Liver (tissue), 3 donors: ENCODE measurements at regions not wholly inside any gene's neighbourhood (a gene's known extent, or its start where the extent isn't known, plus 50 kb on each side); places are given as distances from the start of the nearest gene placed in this dataset.

Source experiments
- EGR1 ChIP-seq, 2 donors: IDR thresholded peaks; 2 replicates each; pipeline ENCODE4 v1.6.1; 2016 to 2018; ENCODE audit warnings: antibody characterized with exemption in 2 of 2, low read depth in 2 of 2
- RXRA ChIP-seq, 2 donors: IDR thresholded peaks; 2 replicates each; pipeline ENCODE4 v1.6.1; 2017 to 2018; ENCODE audit warnings: antibody characterized with exemption in 2 of 2, mild to moderate bottlenecking in 1 of 2
- YY1 ChIP-seq: IDR thresholded peaks from 2 replicates; pipeline ENCODE4 v1.6.1; 2016; ENCODE audit warnings: antibody characterized with exemption, mild to moderate bottlenecking
- TF ChIP-seq, protein P1 (sequence below): fragments of 150-350 bp; IDR thresholded peaks from 2 replicates; pipeline ENCODE4 v1.5.1; 2017; ENCODE audit warnings: improper control_type of control experiment, low read depth, low read length; ENCODE audit not compliant: missing input control
- TF ChIP-seq, protein P2 (sequence below): IDR thresholded peaks from 2 replicates; pipeline ENCODE4 v1.6.1; 2016; ENCODE audit warnings: antibody characterized with exemption
- TF ChIP-seq, protein P3 (sequence below): IDR thresholded peaks from 2 replicates; pipeline ENCODE4 v1.6.1; 2016; ENCODE audit warnings: antibody characterized with exemption
- donor health status: healthy.
- donor health status: healthy.

DNA sequence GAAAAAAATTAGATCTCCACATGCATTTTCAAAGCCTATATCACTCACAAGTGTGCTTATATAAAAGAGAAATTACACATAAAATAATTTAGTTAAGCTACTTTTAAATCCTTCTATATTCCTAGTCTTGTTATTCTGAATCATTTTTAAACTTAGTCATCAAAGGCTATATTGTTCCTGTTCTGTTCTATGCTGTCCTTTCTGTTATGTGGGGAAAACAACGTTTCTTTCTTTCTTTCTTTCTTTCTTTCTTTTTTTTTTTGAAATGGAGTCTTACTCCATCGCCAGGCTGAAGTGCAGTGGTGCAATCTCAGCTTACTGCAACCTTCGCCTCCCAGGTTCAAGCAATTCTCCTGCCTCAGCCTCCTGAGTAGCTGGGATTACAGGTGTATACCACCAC, 389.2 kb upstream of the FTMT start:
- TF ChIP-seq EGR1 (IDR thresholded peaks at IDR 0.05; ENCODE audit: low read depth in 2 of 2) (no peak), YY1 (no peak), RXRA (IDR thresholded peaks at IDR 0.05) (no peak)
- TF ChIP-seq, protein P1, sequence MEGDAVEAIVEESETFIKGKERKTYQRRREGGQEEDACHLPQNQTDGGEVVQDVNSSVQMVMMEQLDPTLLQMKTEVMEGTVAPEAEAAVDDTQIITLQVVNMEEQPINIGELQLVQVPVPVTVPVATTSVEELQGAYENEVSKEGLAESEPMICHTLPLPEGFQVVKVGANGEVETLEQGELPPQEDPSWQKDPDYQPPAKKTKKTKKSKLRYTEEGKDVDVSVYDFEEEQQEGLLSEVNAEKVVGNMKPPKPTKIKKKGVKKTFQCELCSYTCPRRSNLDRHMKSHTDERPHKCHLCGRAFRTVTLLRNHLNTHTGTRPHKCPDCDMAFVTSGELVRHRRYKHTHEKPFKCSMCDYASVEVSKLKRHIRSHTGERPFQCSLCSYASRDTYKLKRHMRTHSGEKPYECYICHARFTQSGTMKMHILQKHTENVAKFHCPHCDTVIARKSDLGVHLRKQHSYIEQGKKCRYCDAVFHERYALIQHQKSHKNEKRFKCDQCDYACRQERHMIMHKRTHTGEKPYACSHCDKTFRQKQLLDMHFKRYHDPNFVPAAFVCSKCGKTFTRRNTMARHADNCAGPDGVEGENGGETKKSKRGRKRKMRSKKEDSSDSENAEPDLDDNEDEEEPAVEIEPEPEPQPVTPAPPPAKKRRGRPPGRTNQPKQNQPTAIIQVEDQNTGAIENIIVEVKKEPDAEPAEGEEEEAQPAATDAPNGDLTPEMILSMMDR = no peak
- TF ChIP-seq, protein P2, sequence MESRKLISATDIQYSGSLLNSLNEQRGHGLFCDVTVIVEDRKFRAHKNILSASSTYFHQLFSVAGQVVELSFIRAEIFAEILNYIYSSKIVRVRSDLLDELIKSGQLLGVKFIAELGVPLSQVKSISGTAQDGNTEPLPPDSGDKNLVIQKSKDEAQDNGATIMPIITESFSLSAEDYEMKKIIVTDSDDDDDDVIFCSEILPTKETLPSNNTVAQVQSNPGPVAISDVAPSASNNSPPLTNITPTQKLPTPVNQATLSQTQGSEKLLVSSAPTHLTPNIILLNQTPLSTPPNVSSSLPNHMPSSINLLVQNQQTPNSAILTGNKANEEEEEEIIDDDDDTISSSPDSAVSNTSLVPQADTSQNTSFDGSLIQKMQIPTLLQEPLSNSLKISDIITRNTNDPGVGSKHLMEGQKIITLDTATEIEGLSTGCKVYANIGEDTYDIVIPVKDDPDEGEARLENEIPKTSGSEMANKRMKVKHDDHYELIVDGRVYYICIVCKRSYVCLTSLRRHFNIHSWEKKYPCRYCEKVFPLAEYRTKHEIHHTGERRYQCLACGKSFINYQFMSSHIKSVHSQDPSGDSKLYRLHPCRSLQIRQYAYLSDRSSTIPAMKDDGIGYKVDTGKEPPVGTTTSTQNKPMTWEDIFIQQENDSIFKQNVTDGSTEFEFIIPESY = no peak
- TF ChIP-seq, protein P3, sequence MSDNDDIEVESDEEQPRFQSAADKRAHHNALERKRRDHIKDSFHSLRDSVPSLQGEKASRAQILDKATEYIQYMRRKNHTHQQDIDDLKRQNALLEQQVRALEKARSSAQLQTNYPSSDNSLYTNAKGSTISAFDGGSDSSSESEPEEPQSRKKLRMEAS = no peak
